Cardiac fibroblast (primary cell): ENCODE measurements at regions not wholly inside any gene's neighbourhood (a gene's known extent, or its start where the extent isn't known, plus 50 kb on each side); places are given as distances from the start of the nearest gene placed in this dataset.

Experiments
- DNase-seq, 2 donors: peaks; one replicate each; pipeline versions ENCODE4 v3.0.0 to v3.0.0-alpha.2; 2010; ENCODE audit warnings: low read depth in 2 of 2
- H3K4me3 ChIP-seq, 2 donors: replicated peaks in 1 of 2; 1 replicate in 1 of 2; 2 replicates in 1 of 2; pipeline ENCODE4 v1.5.1; 2011; ENCODE audit warnings: low read depth in 2 of 2, low read length in 2 of 2, mild to moderate bottlenecking in 2 of 2, moderate library complexity in 1 of 2
- CTCF ChIP-seq: IDR thresholded peaks from one replicate; pipeline ENCODE4 v1.5.1; 2011; ENCODE audit warnings: low read depth, mild to moderate bottlenecking, low read length, inconsistent platforms

DNA sequence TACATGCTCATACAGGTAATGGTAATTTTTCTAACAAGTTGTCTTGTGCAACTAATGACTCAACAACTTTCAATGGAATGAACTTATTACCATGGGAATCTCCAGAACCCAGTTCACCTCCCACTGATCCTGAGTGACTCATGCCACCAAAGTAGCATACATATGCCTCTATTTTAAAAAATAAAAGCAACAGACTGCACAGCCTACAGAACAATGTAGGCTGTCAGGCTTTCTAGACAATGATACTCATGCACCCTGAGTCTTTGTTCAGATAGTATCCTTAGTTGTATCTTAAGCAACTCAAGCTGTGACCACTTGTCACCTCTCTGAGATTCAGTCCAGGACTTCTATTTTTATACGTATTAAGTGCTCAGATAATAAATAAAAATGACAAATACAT is 531.0 kb upstream of the SETBP1 start:
- TF ChIP-seq CTCF = no peak
- DNase-seq = peak; percentile 67 to 93
- no peak overlapping the region for H3K4me3 ChIP-seq

DNA sequence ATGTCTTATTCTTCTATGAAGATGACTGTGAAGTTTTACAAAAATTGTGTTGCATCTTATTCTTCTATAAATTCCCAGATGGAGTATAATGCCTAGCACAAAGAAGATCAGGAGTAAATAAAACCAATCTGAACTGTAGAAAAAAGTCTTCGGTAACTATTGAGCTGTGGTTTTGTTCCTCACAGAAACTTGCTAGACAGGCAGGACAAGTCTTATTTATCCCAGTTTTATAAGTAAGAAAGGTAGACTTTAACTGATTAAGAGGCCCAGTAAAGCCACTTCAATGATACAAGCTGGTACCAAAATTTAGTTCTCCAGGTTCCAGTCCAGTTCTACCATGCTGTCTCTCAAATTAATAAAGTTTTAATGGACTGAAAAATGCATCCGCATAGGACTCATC is 526.7 kb upstream of the SETBP1 start:
- TF ChIP-seq CTCF = no peak
- no peak overlapping the region for H3K4me3 ChIP-seq
- DNase-seq = no peak

- no peak overlapping the region for H3K4me3 ChIP-seq
- no peak for TF ChIP-seq CTCF
- no peak for DNase-seq
Observed at GRCh38 chr18:44156126-44156525, 524.6 kb upstream of the SETBP1 start.

- no peak overlapping the region for H3K4me3 ChIP-seq
- no peak for TF ChIP-seq CTCF
- no peak for DNase-seq
Observed at GRCh38 chr18:44156776-44157335, 523.8 kb upstream of the SETBP1 start.

DNA sequence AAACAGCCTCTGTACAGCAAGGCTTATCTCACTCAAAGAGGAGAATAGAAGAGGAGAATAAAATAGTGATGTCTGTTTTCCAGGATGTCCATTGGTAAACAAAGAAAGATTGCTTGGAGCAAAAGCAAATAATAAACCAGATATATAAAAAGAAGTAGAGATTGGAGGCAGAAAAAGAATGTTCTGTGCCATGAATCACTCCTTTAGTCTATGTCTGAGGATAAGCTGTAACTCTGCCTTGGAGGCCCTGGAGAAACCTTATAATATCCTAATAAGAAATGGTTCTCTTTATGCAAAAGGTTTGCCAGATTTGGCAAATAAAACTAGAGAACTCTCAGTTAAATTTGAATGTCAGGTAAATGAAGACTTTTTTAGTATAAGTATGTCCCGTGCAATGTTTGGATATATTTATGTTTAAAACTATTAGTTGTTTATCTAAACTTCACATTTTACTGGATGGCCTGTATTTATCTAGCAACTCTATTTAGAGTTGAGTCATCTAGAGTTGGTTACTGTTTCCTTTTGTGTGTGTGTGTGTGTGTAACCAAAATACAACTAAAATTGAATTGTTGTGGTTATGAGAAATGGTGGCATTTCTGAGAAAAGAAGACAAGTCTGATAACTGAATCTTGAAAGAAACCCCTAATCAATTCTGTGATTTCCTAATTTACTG is 510.3 kb upstream of the SETBP1 start:
- no peak overlapping the region for H3K4me3 ChIP-seq
- peak in 1 of 2 donors; percentile 24 for DNase-seq
- no peak for TF ChIP-seq CTCF

DNA sequence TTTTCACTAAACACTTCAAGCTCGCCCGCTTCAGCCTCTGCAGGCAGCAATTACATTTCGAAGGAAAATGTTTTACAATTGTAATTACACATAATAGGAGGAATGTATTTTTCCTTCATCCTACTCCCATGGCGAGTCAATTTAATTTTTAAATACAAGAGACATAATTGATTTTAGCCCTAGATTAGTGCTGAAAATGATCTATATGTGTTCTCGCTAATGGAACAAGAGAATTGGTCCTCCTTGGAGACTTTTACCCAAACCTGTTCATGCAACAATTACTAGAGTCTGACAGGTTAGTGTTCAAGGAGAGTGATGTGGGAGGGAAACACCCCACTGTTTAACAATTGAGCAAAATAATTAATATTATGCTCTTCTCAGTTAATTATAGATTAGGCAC is 509.4 kb upstream of the SETBP1 start:
- TF ChIP-seq CTCF = no peak
- no peak for DNase-seq
- H3K4me3 ChIP-seq = no peak overlapping the region

- H3K4me3 ChIP-seq = no peak overlapping the region
- no peak for TF ChIP-seq CTCF
- DNase-seq = no peak
Observed at GRCh38 chr18:44175891-44176290, 504.8 kb upstream of the SETBP1 start.
